ENCODE measurements at regions not wholly inside any gene's neighbourhood (a gene's known extent, or its start where the extent isn't known, plus 50 kb on each side); places are given as distances from the start of the nearest gene placed in this dataset.

DNA sequence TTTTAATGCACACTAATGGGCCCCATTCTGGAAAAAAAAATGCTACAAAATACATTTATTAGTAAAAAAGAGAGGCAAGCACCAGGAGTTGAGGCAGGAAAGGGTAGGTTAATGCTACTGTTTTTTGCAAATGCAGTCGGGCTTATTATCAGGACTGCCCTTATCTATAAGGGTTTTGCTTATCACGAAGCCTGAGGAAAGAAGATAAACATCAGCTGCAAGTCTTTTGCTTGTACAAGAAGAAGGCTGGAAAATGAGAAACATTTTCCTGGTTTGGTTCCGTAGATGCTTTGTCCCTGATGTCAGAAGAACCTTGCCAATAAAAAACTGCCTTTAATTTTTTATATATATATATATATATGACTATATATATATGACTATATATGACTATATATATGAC, 189.3 kb upstream of the VGLL2 start:
- TF ChIP-seq, protein P1, sequence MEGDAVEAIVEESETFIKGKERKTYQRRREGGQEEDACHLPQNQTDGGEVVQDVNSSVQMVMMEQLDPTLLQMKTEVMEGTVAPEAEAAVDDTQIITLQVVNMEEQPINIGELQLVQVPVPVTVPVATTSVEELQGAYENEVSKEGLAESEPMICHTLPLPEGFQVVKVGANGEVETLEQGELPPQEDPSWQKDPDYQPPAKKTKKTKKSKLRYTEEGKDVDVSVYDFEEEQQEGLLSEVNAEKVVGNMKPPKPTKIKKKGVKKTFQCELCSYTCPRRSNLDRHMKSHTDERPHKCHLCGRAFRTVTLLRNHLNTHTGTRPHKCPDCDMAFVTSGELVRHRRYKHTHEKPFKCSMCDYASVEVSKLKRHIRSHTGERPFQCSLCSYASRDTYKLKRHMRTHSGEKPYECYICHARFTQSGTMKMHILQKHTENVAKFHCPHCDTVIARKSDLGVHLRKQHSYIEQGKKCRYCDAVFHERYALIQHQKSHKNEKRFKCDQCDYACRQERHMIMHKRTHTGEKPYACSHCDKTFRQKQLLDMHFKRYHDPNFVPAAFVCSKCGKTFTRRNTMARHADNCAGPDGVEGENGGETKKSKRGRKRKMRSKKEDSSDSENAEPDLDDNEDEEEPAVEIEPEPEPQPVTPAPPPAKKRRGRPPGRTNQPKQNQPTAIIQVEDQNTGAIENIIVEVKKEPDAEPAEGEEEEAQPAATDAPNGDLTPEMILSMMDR (IDR thresholded peaks at IDR 0.05; ENCODE audit: low read length) = no peak
- TF ChIP-seq EZH2 (IDR thresholded peaks at IDR 0.05; ENCODE audit: borderline replicate concordance, low read length) = no peak
